ENCODE measurements at regions not wholly inside any gene's neighbourhood (a gene's known extent, or its start where the extent isn't known, plus 50 kb on each side); places are given as distances from the start of the nearest gene placed in this dataset.

- no peak for TF ChIP-seq SIN3A (IDR thresholded peaks at IDR 0.05; ENCODE audit: borderline replicate concordance, insufficient read depth, low read length)
- TF ChIP-seq REST (IDR thresholded peaks at IDR 0.05; ENCODE audit: insufficient read depth in 1 of 2, low read depth in 2 of 2, low read length in 2 of 2) = no peak
- TF ChIP-seq FOXP2 (optimal IDR thresholded peaks at IDR 0.05; ENCODE audit: borderline replicate concordance, extremely low read depth, extremely low read length, insufficient read depth) = no peak
- no peak for TF ChIP-seq TAF1 (IDR thresholded peaks at IDR 0.05; ENCODE audit: borderline replicate concordance, insufficient read depth, low read length)
- TF ChIP-seq POLR2AphosphoS5 (IDR thresholded peaks at IDR 0.05; ENCODE audit: low read depth, low read length) = no peak
Measured at GRCh38 chr10:55104738-55105137, 303.7 kb upstream of the PCDH15 start.

GRCh38 chr10:55098452-55098851 is 297.4 kb upstream of the PCDH15 start:
- TF ChIP-seq FOXP2 (optimal IDR thresholded peaks at IDR 0.05; ENCODE audit: borderline replicate concordance, extremely low read depth, extremely low read length, insufficient read depth) (no peak), SIN3A (IDR thresholded peaks at IDR 0.05; ENCODE audit: borderline replicate concordance, insufficient read depth, low read length) (no peak), POLR2AphosphoS5 (IDR thresholded peaks at IDR 0.05; ENCODE audit: low read depth, low read length) (no peak), REST (IDR thresholded peaks at IDR 0.05; ENCODE audit: insufficient read depth in 1 of 2, low read depth in 2 of 2, low read length in 2 of 2) (no peak), TAF1 (IDR thresholded peaks at IDR 0.05; ENCODE audit: borderline replicate concordance, insufficient read depth, low read length) (no peak)

GRCh38 chr10:55091691-55092328 is 290.8 kb upstream of the PCDH15 start:
- TF ChIP-seq POLR2AphosphoS5 (IDR thresholded peaks at IDR 0.05; ENCODE audit: low read depth, low read length) (no peak), FOXP2 (optimal IDR thresholded peaks at IDR 0.05; ENCODE audit: borderline replicate concordance, extremely low read depth, extremely low read length, insufficient read depth) (no peak), TAF1 (IDR thresholded peaks at IDR 0.05; ENCODE audit: borderline replicate concordance, insufficient read depth, low read length) (no peak), SIN3A (IDR thresholded peaks at IDR 0.05; ENCODE audit: borderline replicate concordance, insufficient read depth, low read length) (no peak), REST (IDR thresholded peaks at IDR 0.05; ENCODE audit: insufficient read depth in 1 of 2, low read depth in 2 of 2, low read length in 2 of 2) (no peak)

GRCh38 chr10:55078121-55078520 is 277.1 kb upstream of the PCDH15 start:
- TF ChIP-seq REST (IDR thresholded peaks at IDR 0.05; ENCODE audit: insufficient read depth in 1 of 2, low read depth in 2 of 2, low read length in 2 of 2) = no peak
- no peak for TF ChIP-seq TAF1 (IDR thresholded peaks at IDR 0.05; ENCODE audit: borderline replicate concordance, insufficient read depth, low read length)
- no peak for TF ChIP-seq SIN3A (IDR thresholded peaks at IDR 0.05; ENCODE audit: borderline replicate concordance, insufficient read depth, low read length)
- TF ChIP-seq POLR2AphosphoS5 (IDR thresholded peaks at IDR 0.05; ENCODE audit: low read depth, low read length) = no peak
- TF ChIP-seq FOXP2 (optimal IDR thresholded peaks at IDR 0.05; ENCODE audit: borderline replicate concordance, extremely low read depth, extremely low read length, insufficient read depth) = no peak
